ENCODE measurements at regions not wholly inside any gene's neighbourhood (a gene's known extent, or its start where the extent isn't known, plus 50 kb on each side); places are given as distances from the start of the nearest gene placed in this dataset.

GRCh38 chr4:127181001-127181400 lies 451.8 kb upstream of the INTU start:
- in situ Hi-C loops (cut with HindIII; ENCODE audit: extremely low pct_ligation_motif_present, low pct_unique_long_range_greater_than_20kb) (no loop called here), intact Hi-C loops (cut with micrococcal nuclease; ENCODE audit: unreplicated experiment) (no loop called here)
- H2AFZ ChIP-seq (ENCODE audit: low read length) = no peak overlapping the region
- no peak for DNase-seq (ENCODE audit: low spot score)
- no peaks in the 10 kb centered on the region for H3K4me1 ChIP-seq (ENCODE audit: insufficient read depth, low read length)
- H3K79me2 ChIP-seq (ENCODE audit: insufficient read depth, low read length) = no peaks in the 10 kb centered on the region
- H3K27ac ChIP-seq (ENCODE audit: extremely low read length, insufficient read depth, low read length) = no peak overlapping the region
- no peaks in the 10 kb centered on the region for H3K36me3 ChIP-seq (replicated peaks in 1 of 2; ENCODE audit: control insufficient read depth in 1 of 2, insufficient read depth in 2 of 2, low read length in 2 of 2)
- no peaks in the 10 kb centered on the region for H4K20me1 ChIP-seq (ENCODE audit: insufficient read depth, low read length)
- peaks cover 30% of the 10 kb centered on the region for H3K9me3 ChIP-seq (ENCODE audit: low read length)
- no peaks in the 10 kb centered on the region for H3K27me3 ChIP-seq (ENCODE audit: control insufficient read depth in 1 of 2, insufficient read depth in 2 of 2, low read length in 2 of 2)
- ATAC-seq = no peak
- POLR2A ChIA-PET = no interaction called here
- no peak overlapping the region for H3K4me3 ChIP-seq (replicated peaks in 1 of 3; ENCODE audit: insufficient read depth in 1 of 3, low read depth in 2 of 3, low read length in 3 of 3)
- TF ChIP-seq FOSL1 (CRISPR knock-in tag; IDR thresholded peaks at IDR 0.05; ENCODE audit: borderline replicate concordance) = no peak
- TF ChIP-seq ZNF180 (CRISPR knock-in tag; IDR thresholded peaks at IDR 0.05; ENCODE audit: borderline replicate concordance, low read depth) = no peak
- TF ChIP-seq MIXL1 (CRISPR knock-in tag; IDR thresholded peaks at IDR 0.05) = no peak
- TF ChIP-seq ZNF335 (CRISPR knock-in tag; IDR thresholded peaks at IDR 0.05) = no peak
- TF ChIP-seq ZNF563 (CRISPR knock-in tag; IDR thresholded peaks at IDR 0.05) = no peak
- H3K4me2 ChIP-seq (ENCODE audit: low read depth, low read length) = no peak overlapping the region
- CTCF ChIA-PET (ENCODE audit: low intra/inter-chr PET ratio, low total read pairs) = no interaction called here
- H3K9ac ChIP-seq (ENCODE audit: insufficient read depth, low read depth, low read length) = no peak overlapping the region
- FAIRE-seq = no peak
- no TSS peak for BruUV-seq (replicated peaks)

- no peak for ATAC-seq
- ChIA-PET CTCF (ENCODE audit: low intra/inter-chr PET ratio, low total read pairs) (no interaction called here), POLR2A (no interaction called here)
- Histone ChIP-seq H3K27me3 (ENCODE audit: control insufficient read depth in 1 of 2, insufficient read depth in 2 of 2, low read length in 2 of 2) (no peaks in the 10 kb centered on the region), H2AFZ (ENCODE audit: low read length) (no peak overlapping the region), H3K79me2 (ENCODE audit: insufficient read depth, low read length) (no peaks in the 10 kb centered on the region), H3K4me2 (ENCODE audit: low read depth, low read length) (no peak overlapping the region), H3K4me1 (ENCODE audit: insufficient read depth, low read length) (no peaks in the 10 kb centered on the region), H3K27ac (ENCODE audit: extremely low read length, insufficient read depth, low read length) (no peak overlapping the region), H4K20me1 (ENCODE audit: insufficient read depth, low read length) (no peaks in the 10 kb centered on the region), H3K9ac (ENCODE audit: insufficient read depth, low read depth, low read length) (no peak overlapping the region), H3K4me3 (replicated peaks in 1 of 3; ENCODE audit: insufficient read depth in 1 of 3, low read depth in 2 of 3, low read length in 3 of 3) (no peak overlapping the region), H3K36me3 (replicated peaks in 1 of 2; ENCODE audit: control insufficient read depth in 1 of 2, insufficient read depth in 2 of 2, low read length in 2 of 2) (no peaks in the 10 kb centered on the region), H3K9me3 (ENCODE audit: low read length) (peaks cover 41% of the 10 kb centered on the region)
- WGBS (ENCODE audit: low lambda C conversion rate) = 0% methylated on average over 1 of the region's 1 CpG
- no peak for TF ChIP-seq U2AF1 (optimal IDR thresholded peaks at IDR 0.05; ENCODE audit: low read depth, low read length)
- TF ChIP-seq DR1 (CRISPR knock-in tag; IDR thresholded peaks at IDR 0.05) = no peak
- DNase-seq (ENCODE audit: low spot score) = no peak
- in situ Hi-C loops (cut with HindIII; ENCODE audit: extremely low pct_ligation_motif_present, low pct_unique_long_range_greater_than_20kb) (no loop called here), intact Hi-C loops (cut with micrococcal nuclease; ENCODE audit: unreplicated experiment) (no loop called here)
- FAIRE-seq = no peak
- no TSS peak for BruUV-seq (replicated peaks)
Measured at GRCh38 chr4:127182687-127183086, 450.1 kb upstream of the INTU start.
